ENCODE measurements at regions not wholly inside any gene's neighbourhood (a gene's known extent, or its start where the extent isn't known, plus 50 kb on each side); places are given as distances from the start of the nearest gene placed in this dataset.

- in situ Hi-C loops (cut with HindIII; ENCODE audit: low pct_unique_long_range_greater_than_20kb, low sequenced_read_pairs): no loop called here
- ChIA-PET POLR2A (no interaction called here), CTCF (no interaction called here)
- DNase-seq (ENCODE audit: low read depth, low spot score) (no peak), ATAC-seq (no peak)
- no peaks in the 10 kb centered on the region for H3K27me3 ChIP-seq (ENCODE audit: control insufficient read depth, insufficient read depth, low read length)
- intact Hi-C loops (cut with micrococcal nuclease; ENCODE audit: unreplicated experiment): no loop called here
- no peaks in the 10 kb centered on the region for H3K4me1 ChIP-seq (ENCODE audit: control insufficient read depth, insufficient read depth, low read length)
- no peak overlapping the region for H3K27ac ChIP-seq (ENCODE audit: low read length)
- no peak overlapping the region for H3K4me3 ChIP-seq (ENCODE audit: low read depth in 2 of 2, low read length in 2 of 2)
- no peaks in the 10 kb centered on the region for H3K36me3 ChIP-seq (ENCODE audit: control insufficient read depth, insufficient read depth, low read length)
- H3K9me3 ChIP-seq (ENCODE audit: control insufficient read depth, insufficient read depth, low read depth, low read length): no peaks in the 10 kb centered on the region
- BruUV-seq (replicated peaks): no TSS peak
- TF ChIP-seq TCF7L2 (IDR thresholded peaks at IDR 0.05; ENCODE audit: low read depth, low read length) (no peak), POLR2AphosphoS5 (IDR thresholded peaks at IDR 0.05; ENCODE audit: low read depth, low read length) (no peak), CTCF (IDR thresholded peaks at IDR 0.05) (no peak), SIN3A (IDR thresholded peaks at IDR 0.05; ENCODE audit: borderline replicate concordance, insufficient read depth, low read depth, low read length) (no peak)
- TF ChIP-seq, protein P1, sequence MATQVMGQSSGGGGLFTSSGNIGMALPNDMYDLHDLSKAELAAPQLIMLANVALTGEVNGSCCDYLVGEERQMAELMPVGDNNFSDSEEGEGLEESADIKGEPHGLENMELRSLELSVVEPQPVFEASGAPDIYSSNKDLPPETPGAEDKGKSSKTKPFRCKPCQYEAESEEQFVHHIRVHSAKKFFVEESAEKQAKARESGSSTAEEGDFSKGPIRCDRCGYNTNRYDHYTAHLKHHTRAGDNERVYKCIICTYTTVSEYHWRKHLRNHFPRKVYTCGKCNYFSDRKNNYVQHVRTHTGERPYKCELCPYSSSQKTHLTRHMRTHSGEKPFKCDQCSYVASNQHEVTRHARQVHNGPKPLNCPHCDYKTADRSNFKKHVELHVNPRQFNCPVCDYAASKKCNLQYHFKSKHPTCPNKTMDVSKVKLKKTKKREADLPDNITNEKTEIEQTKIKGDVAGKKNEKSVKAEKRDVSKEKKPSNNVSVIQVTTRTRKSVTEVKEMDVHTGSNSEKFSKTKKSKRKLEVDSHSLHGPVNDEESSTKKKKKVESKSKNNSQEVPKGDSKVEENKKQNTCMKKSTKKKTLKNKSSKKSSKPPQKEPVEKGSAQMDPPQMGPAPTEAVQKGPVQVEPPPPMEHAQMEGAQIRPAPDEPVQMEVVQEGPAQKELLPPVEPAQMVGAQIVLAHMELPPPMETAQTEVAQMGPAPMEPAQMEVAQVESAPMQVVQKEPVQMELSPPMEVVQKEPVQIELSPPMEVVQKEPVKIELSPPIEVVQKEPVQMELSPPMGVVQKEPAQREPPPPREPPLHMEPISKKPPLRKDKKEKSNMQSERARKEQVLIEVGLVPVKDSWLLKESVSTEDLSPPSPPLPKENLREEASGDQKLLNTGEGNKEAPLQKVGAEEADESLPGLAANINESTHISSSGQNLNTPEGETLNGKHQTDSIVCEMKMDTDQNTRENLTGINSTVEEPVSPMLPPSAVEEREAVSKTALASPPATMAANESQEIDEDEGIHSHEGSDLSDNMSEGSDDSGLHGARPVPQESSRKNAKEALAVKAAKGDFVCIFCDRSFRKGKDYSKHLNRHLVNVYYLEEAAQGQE (IDR thresholded peaks at IDR 0.05; ENCODE audit: insufficient read depth in 1 of 2, low read depth in 2 of 2, low read length in 1 of 2): no peak
Measured at GRCh38 chr13:75091718-75092117, 390.3 kb downstream of the TBC1D4 start.

DNA sequence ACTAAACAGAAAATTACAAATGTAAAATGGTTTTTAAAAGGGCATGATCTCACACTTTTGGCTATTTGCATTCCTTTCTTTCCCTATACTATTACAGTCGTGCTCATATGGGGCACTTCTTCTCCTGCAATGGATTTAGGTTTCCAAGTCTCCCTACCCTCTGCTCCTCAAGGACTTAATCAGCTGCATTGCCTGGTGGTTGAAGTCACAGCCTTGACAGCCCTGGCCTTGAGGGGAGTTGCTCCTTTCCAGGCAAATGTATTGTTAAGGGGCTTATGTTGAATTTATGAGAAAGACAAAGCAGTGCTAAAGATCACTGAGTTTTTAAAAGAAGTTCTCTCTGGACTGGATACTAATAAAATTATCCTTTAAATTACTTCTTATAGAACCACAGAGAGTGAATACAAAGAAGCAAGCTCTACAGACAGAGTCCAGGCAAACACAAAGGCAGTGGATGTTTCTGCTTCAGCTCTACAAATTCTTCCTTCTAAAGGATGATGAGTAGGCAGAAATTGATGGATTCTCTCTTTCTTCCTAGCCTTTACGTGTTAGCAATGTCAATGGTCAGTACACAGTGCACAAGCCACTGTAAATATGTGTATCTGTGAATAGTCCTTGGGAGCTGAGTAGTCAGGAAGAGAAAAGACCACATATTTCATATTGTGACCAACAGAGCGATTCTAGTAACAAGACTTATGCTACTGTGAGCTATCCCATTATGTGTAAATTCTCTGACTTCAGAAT lies 390.9 kb downstream of the TBC1D4 start:
- ChIA-PET CTCF (no interaction called here), POLR2A (no interaction called here)
- DNase-seq (ENCODE audit: low read depth, low spot score): no peak
- no peak overlapping the region for H3K27ac ChIP-seq (ENCODE audit: low read length)
- TF ChIP-seq TCF7L2 (IDR thresholded peaks at IDR 0.05; ENCODE audit: low read depth, low read length): no peak
- TF ChIP-seq CTCF (IDR thresholded peaks at IDR 0.05): no peak
- TF ChIP-seq SIN3A (IDR thresholded peaks at IDR 0.05; ENCODE audit: borderline replicate concordance, insufficient read depth, low read depth, low read length): no peak
- TF ChIP-seq POLR2AphosphoS5 (IDR thresholded peaks at IDR 0.05; ENCODE audit: low read depth, low read length): no peak
- TF ChIP-seq, protein P1 (IDR thresholded peaks at IDR 0.05; ENCODE audit: insufficient read depth in 1 of 2, low read depth in 2 of 2, low read length in 1 of 2): no peak
- in situ Hi-C loops (cut with HindIII; ENCODE audit: low pct_unique_long_range_greater_than_20kb, low sequenced_read_pairs): no loop called here
- H3K9me3 ChIP-seq (ENCODE audit: control insufficient read depth, insufficient read depth, low read depth, low read length): no peaks in the 10 kb centered on the region
- H3K27me3 ChIP-seq (ENCODE audit: control insufficient read depth, insufficient read depth, low read length): no peaks in the 10 kb centered on the region
- ATAC-seq: no peak
- H3K36me3 ChIP-seq (ENCODE audit: control insufficient read depth, insufficient read depth, low read length): no peaks in the 10 kb centered on the region
- no peaks in the 10 kb centered on the region for H3K4me1 ChIP-seq (ENCODE audit: control insufficient read depth, insufficient read depth, low read length)
- intact Hi-C loops (cut with micrococcal nuclease; ENCODE audit: unreplicated experiment): no loop called here
- BruUV-seq (replicated peaks): no TSS peak
- H3K4me3 ChIP-seq (ENCODE audit: low read depth in 2 of 2, low read length in 2 of 2): no peak overlapping the region

All from Panc1 (cell line).